Left renal pelvis (tissue), 4 donors: ENCODE measurements at regions not wholly inside any gene's neighbourhood (a gene's known extent, or its start where the extent isn't known, plus 50 kb on each side); places are given as distances from the start of the nearest gene placed in this dataset.
"Not testable (repeated sequence)": the region's sequence is repeated elsewhere in the genome, so short reads cannot be mapped to it uniquely, and the experiment has no call there.

Experiments used
- DNase-seq, 4 donors: peaks; one replicate each; pipeline ENCODE4 v3.0.0-alpha.2; 2013; ENCODE audit warnings: low read depth in 4 of 4, low spot score in 3 of 4

DNA sequence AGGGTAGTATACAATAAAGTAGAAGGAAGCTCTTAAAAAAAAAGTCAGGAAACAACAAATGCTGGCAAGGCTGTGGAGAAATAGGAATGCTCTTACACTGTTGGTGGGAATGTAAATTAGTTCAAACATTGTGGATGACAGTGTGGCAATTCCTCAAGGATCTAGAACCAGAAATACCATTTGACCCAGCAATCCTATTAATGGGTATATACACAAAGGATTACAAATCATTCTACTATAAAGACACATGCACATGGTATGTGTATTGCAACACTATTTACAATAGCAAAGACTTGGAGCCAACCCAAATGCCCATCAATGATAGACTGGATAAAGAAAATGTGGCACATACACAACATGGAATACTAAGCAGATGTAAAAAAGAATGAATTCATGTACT, 444.9 kb upstream of the EPHA5 start:
- not testable (repeated sequence) for DNase-seq

DNA sequence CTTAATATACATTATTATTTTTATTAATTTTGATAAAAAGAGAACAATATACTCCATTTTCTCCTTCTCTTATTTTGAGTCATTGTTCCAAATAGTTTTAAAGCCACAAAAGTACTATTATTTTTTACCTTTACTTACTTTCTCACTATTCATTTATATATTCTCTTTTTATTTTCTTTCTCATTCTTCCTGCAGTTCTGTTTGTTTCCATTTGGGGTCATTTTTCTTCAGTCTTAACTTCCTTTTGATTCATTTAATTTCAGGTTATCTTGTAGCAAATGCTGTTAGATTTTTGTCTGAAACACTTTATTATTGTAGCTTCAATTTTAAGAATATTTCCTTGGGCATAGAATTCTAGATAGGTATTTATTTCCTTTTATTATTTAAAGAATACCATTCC, 438.6 kb upstream of the EPHA5 start:
- DNase-seq, result no peak

DNA sequence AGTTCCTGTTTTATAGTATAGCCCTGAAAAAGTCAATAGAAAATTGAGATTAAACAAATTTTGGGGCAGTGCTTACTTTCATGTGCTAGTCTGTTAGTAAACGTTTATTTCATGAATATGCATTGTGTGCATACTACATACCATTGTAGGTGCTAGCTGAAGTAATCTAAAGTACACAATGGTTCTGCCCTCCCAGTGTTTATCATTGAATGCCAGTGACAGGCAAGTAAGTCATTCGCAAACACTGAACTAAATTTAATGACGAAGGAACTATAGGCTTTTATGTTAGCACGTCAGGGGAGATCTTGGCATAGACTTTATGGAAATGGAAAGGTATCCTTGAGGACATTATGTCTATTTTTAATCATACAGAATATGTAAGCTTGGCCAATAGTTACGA, 426.9 kb upstream of the EPHA5 start:
- DNase-seq, result no peak

DNA sequence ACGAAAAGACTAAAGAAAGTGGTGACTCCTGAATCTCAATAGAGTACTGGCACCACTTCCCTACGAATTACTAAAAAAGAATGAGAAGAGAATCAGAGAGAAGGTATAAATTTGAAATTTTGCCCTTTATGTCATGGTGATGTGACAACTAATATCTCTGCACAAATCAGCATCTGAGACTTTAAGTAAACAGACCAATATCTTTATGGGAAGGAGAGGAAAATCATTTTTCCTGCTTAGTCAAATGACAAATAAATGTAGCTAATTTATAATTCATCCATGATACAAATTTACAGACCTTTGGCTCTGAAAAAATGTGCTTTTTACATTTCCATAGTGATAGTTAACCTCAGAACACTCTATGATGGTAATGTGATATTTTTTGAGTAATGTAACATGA, 424.8 kb upstream of the EPHA5 start:
- DNase-seq, result no peak

DNA sequence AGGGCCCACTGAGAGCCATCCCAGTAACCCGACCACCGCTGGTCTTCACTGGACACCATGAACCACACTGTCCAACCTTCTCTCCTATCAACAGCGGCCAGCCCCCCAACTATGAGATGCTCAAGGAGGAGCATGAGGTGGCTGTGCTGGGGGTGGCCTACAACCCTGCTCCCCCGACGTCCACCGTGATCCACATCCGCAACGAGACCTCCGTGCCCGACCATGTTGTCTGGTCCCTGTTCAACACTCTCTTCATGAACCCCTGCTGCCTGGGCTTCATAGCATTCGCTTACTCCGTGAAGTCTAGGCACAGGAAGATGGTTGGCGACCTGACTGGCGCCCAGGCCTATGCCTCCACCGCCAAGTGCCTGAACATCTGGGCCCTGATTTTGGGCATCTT, 423.8 kb upstream of the EPHA5 start:
- DNase-seq, result no peak

DNA sequence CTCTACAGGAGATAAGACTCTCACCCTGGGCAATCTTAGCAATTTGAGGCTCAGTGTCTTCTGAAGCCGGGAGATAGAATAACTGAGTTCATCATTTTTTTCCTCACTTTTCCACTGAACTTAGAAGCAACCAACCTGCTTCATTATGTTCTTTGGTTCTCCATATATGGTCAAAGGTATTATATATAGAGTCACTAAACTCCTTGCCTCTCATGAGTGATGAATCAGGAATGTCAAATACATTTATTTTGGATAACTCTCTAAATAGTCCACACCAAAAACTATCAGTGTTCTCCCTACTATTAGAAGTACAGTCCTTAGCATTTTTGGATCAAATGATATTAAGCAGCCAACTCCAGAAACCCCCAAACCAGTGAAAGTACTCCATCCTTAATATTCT, 421.5 kb upstream of the EPHA5 start:
- DNase-seq, result no peak

- DNase-seq, result no peak
Measured at GRCh38 chr4:66073961-66074360, 403.7 kb upstream of the EPHA5 start.

GRCh38 chr4:66071911-66072310, 401.6 kb upstream of the EPHA5 start:
- DNase-seq, result no peak

DNA sequence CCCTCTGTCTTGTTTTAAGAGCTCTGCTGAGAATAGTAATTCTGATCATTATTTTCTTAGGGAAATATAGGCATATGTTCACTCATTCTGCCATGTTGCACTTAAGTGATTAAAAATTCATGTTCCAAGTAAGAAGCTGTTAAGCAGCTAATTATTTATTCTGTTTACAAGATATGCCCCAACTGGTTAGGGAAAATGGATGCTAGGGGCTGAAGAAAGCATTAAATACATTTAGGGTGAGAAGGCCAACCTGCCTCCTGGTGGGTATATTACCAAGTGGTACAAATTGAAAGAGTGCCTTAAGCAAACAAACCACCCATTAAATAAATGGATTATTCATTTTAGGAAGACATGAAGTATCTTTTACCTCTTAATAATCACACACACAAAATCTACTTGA, 392.6 kb upstream of the EPHA5 start:
- DNase-seq, result no peak

- no peak for DNase-seq
Measured at GRCh38 chr4:66062044-66062443, 391.8 kb upstream of the EPHA5 start.

- DNase-seq, result no peak
Measured at GRCh38 chr4:66059556-66059955, 389.3 kb upstream of the EPHA5 start.

GRCh38 chr4:66059136-66059535, 388.8 kb upstream of the EPHA5 start:
- no peak for DNase-seq

GRCh38 chr4:66055999-66056398, 385.7 kb upstream of the EPHA5 start:
- no peak for DNase-seq

GRCh38 chr4:66052426-66052825, 382.1 kb upstream of the EPHA5 start:
- DNase-seq, result no peak

GRCh38 chr4:66048861-66049260, 378.6 kb upstream of the EPHA5 start:
- DNase-seq, result no peak

DNA sequence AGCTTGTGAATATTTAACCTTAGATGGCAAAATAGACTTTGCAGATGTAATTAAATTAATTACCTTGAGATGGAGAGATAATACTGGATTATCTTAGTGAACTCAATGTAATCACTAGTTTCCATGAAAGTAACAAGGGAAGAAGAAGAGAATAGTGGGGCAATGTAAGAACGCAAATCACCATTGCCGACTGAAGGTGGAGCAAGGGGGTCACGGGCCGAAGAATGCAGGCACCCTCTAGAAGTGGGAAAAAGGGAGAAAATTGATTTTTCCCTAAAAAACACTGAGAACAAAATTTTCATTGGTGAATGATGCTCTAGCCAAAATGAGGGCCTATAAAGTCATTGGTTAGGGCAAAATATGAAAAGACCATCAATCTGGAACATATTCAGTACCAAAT, 375.6 kb upstream of the EPHA5 start:
- no peak for DNase-seq

GRCh38 chr4:66035701-66036100, 365.4 kb upstream of the EPHA5 start:
- DNase-seq, result no peak

DNA sequence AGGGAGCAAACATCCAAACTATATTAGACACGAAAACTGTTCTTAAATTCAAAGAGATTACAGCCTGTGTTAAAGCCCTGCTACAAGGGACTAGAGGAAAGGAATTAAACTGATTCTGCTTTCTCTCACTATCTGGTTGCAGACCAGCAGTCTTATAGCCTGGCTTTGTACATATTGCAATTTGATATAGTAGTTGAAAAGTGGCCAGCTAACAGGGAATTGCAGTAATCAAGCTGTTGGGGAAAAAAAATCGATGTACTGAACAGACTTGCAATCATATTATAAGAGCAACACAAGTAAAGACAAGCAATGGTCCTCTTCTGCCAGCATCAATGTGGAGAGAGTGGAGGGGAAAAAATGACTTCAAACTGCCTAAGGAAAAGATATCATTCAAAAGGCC, 364.4 kb upstream of the EPHA5 start:
- no peak for DNase-seq

DNA sequence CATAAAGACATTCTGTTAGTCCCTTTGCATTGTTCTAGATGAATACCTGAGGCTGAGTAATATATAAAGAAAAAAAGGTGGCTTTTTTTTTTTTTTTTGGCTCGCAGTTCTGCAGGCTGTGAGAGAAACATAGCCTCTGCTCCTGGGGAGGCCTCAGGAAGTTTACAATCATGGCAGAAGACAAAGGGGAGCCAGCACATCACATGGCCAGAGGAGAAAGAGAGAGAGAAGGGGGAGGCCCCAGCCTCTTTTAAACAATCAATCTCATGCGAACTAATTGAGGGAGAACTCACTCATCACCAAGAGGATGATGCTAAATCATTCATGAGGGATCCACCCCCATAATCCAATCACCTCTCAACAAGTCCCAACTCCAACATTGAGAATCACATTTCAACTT, 364.0 kb upstream of the EPHA5 start:
- no peak for DNase-seq

- DNase-seq, result no peak
Measured at GRCh38 chr4:66032571-66032970, 362.3 kb upstream of the EPHA5 start.

- DNase-seq, result no peak
Measured at GRCh38 chr4:66028668-66029067, 358.4 kb upstream of the EPHA5 start.

DNA sequence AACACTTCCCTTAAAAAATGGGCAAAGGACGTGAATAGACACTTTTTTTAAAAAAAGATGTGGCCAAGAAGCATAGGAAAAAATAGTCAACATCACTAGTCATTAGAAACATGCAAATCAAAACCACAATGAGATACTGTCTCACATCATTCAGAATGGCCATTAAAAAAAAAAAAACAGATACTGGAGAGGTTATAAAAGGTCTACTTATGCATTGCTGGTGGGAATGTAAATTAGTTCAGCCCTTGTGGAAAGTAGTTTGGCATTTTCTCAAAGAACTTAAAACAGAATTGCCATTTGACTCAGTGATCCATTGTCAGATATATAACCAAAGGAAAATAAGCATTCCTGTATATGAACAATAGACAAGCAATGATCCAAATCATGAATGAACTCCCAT, 352.8 kb upstream of the EPHA5 start:
- no peak for DNase-seq

GRCh38 chr4:66017671-66018070, 347.4 kb upstream of the EPHA5 start:
- no peak for DNase-seq

DNA sequence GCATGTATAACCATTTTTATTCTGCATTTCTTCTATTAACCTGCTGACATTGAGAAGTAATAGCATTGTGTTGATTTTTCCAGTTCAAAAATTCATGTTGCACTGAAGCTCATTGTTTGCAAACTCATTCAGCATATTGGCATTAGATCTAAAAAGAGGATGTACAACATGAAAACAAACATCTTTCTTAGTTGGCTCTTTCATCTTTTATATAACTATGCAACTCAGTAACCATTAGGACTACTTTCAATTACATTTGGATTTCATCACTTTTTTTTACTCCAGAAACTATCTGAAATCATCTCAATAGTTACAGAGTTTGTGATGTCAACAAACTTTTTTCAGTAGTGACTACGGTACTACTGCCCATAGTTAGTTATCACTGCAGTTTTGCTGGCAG, 346.0 kb upstream of the EPHA5 start:
- no peak for DNase-seq
